Panc1 (cell line): ENCODE measurements at regions not wholly inside any gene's neighbourhood (a gene's known extent, or its start where the extent isn't known, plus 50 kb on each side); places are given as distances from the start of the nearest gene placed in this dataset.
A peak's percentile ranks its signal among the peaks of the same experiment; 100 is the strongest.

Experiments
- ATAC-seq: fragments of 200-7000 bp; cut with Tn5 transposase; 2 replicates; pipeline ENCODE4 v1.9.1; 2020; ENCODE audit warnings: mild to moderate bottlenecking, moderate library complexity
- BruUV-seq: library from RNA; stranded (reverse); fragments of 400-500 nt; replicated peaks from 2 replicates; lab custom pipeline; 2021; lab: Mats Ljungman, UMichigan
- CTCF ChIA-PET: fragments of 300-600 bp; sonication (Branson Sonifier 250); formaldehyde crosslinking; loops from one replicate; lab custom pipeline; 2022; ENCODE audit warnings: antibody characterized with exemption; lab: Charles Lee
- POLR2A ChIA-PET: fragments of 300-600 bp; sonication (Branson Sonifier 250); formaldehyde crosslinking; loops from one replicate; lab custom pipeline; 2022; ENCODE audit warnings: antibody characterized with exemption; lab: Charles Lee
- DNase-seq: peaks from one replicate; pipeline ENCODE4 v3.0.0-alpha.2; 2010; ENCODE audit warnings: low read depth, low spot score
- H3K27ac ChIP-seq: 2 replicates; pipeline ENCODE4 v1.5.1; 2011; ENCODE audit warnings: mild to moderate bottlenecking, low read length, inconsistent platforms
- H3K27me3 ChIP-seq: fragments of 200-500 bp; sonication (Bioruptor generic); 2 replicates; pipeline ENCODE4 v1.6.0; 2014; ENCODE audit warnings: low read length, inconsistent platforms; ENCODE audit not compliant: control insufficient read depth, insufficient read depth
- H3K36me3 ChIP-seq: fragments of 200-500 bp; sonication (Bioruptor generic); 2 replicates; pipeline ENCODE4 v1.5.1; 2014; ENCODE audit warnings: inconsistent platforms, mild to moderate bottlenecking, low read length, moderate library complexity; ENCODE audit not compliant: control insufficient read depth, insufficient read depth
- H3K4me1 ChIP-seq: 2 replicates; pipeline ENCODE4 v1.5.1; 2011; ENCODE audit warnings: inconsistent platforms, mild to moderate bottlenecking, low read length, moderate library complexity; ENCODE audit not compliant: control insufficient read depth, insufficient read depth
- H3K4me3 ChIP-seq, 2 experiments: 2 replicates each; pipeline ENCODE4 v1.5.1; 2011 to 2012; ENCODE audit warnings: low read depth in 2 of 2, low read length in 2 of 2, mild to moderate bottlenecking in 2 of 2, inconsistent platforms in 1 of 2, moderate library complexity in 1 of 2
- H3K9me3 ChIP-seq: fragments of 200-500 bp; sonication (Bioruptor generic); 2 replicates; pipeline ENCODE4 v1.5.1; 2014; ENCODE audit warnings: low read depth, mild to moderate bottlenecking, inconsistent platforms, low read length, moderate library complexity; ENCODE audit not compliant: control insufficient read depth, insufficient read depth
- POLR2AphosphoS5 ChIP-seq: IDR thresholded peaks from 2 replicates; pipeline ENCODE4 v1.6.1; 2012; ENCODE audit warnings: mild to moderate bottlenecking, low read depth, low read length, moderate library complexity
- SIN3A ChIP-seq: IDR thresholded peaks from 2 replicates; pipeline ENCODE4 v1.6.1; 2012; ENCODE audit warnings: low read depth, mild to moderate bottlenecking, low read length, moderate library complexity, borderline replicate concordance; ENCODE audit not compliant: insufficient read depth
- TCF7L2 ChIP-seq: IDR thresholded peaks from 2 replicates; pipeline ENCODE4 v1.6.1; 2011; ENCODE audit warnings: mild to moderate bottlenecking, low read depth, low read length, inconsistent platforms
- in situ Hi-C: cut with HindIII; loops from 2 replicates; pipeline ENCODE4 v1.10.0; 2016; ENCODE audit warnings: low sequenced_read_pairs, low pct_unique_long_range_greater_than_20kb
- intact Hi-C: fragments of 100-400 bp; cut with micrococcal nuclease; formaldehyde crosslinking; loops from one replicate; pipeline ENCODE4 v1.10.0; 2022; ENCODE audit not compliant: unreplicated experiment
- TF ChIP-seq, protein P1 (sequence below), 2 experiments: IDR thresholded peaks; 2 replicates each; pipeline ENCODE4 v1.6.1; 2011 to 2012; ENCODE audit warnings: low read depth in 2 of 2, control low read depth in 1 of 2, low read length in 1 of 2, mild to moderate bottlenecking in 1 of 2, moderate library complexity in 1 of 2; ENCODE audit not compliant: insufficient read depth in 1 of 2
- TF ChIP-seq, protein P2 (sequence below): fragments of 450-650 bp; IDR thresholded peaks from 2 replicates; pipeline ENCODE4 v1.5.1; 2017; ENCODE audit warnings: mild to moderate bottlenecking

- Histone ChIP-seq H3K4me3 (no peak overlapping the region), H3K4me1 (no peaks in the 10 kb centered on the region), H3K27me3 (no peaks in the 10 kb centered on the region), H3K27ac (no peak overlapping the region), H3K9me3 (peaks cover 8% of the 10 kb centered on the region; the same call in 1 of the 2 replicates), H3K36me3 (no peaks in the 10 kb centered on the region)
- in situ Hi-C loops = no loop called here
- ChIA-PET POLR2A (no interaction called here), CTCF (no interaction called here)
- TF ChIP-seq, protein P1, sequence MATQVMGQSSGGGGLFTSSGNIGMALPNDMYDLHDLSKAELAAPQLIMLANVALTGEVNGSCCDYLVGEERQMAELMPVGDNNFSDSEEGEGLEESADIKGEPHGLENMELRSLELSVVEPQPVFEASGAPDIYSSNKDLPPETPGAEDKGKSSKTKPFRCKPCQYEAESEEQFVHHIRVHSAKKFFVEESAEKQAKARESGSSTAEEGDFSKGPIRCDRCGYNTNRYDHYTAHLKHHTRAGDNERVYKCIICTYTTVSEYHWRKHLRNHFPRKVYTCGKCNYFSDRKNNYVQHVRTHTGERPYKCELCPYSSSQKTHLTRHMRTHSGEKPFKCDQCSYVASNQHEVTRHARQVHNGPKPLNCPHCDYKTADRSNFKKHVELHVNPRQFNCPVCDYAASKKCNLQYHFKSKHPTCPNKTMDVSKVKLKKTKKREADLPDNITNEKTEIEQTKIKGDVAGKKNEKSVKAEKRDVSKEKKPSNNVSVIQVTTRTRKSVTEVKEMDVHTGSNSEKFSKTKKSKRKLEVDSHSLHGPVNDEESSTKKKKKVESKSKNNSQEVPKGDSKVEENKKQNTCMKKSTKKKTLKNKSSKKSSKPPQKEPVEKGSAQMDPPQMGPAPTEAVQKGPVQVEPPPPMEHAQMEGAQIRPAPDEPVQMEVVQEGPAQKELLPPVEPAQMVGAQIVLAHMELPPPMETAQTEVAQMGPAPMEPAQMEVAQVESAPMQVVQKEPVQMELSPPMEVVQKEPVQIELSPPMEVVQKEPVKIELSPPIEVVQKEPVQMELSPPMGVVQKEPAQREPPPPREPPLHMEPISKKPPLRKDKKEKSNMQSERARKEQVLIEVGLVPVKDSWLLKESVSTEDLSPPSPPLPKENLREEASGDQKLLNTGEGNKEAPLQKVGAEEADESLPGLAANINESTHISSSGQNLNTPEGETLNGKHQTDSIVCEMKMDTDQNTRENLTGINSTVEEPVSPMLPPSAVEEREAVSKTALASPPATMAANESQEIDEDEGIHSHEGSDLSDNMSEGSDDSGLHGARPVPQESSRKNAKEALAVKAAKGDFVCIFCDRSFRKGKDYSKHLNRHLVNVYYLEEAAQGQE (IDR thresholded peaks at IDR 0.05; ENCODE audit: insufficient read depth in 1 of 2, low read depth in 2 of 2, low read length in 1 of 2) = no peak
- no peak for TF ChIP-seq TCF7L2
- intact Hi-C loops = no loop called here
- BruUV-seq = no TSS peak
- ATAC-seq (no peak), DNase-seq (no peak)
Observed at GRCh38 chr12:60101715-60102114, 505.9 kb downstream of the SLC16A7 start.

GRCh38 chr12:60106214-60106613 lies 510.4 kb downstream of the SLC16A7 start:
- BruUV-seq = no TSS peak
- TF ChIP-seq, protein P2, sequence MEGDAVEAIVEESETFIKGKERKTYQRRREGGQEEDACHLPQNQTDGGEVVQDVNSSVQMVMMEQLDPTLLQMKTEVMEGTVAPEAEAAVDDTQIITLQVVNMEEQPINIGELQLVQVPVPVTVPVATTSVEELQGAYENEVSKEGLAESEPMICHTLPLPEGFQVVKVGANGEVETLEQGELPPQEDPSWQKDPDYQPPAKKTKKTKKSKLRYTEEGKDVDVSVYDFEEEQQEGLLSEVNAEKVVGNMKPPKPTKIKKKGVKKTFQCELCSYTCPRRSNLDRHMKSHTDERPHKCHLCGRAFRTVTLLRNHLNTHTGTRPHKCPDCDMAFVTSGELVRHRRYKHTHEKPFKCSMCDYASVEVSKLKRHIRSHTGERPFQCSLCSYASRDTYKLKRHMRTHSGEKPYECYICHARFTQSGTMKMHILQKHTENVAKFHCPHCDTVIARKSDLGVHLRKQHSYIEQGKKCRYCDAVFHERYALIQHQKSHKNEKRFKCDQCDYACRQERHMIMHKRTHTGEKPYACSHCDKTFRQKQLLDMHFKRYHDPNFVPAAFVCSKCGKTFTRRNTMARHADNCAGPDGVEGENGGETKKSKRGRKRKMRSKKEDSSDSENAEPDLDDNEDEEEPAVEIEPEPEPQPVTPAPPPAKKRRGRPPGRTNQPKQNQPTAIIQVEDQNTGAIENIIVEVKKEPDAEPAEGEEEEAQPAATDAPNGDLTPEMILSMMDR = peak; percentile 28; the same call in 1 of the 2 replicates
- TF ChIP-seq TCF7L2 (no peak), SIN3A (no peak)
- ChIA-PET POLR2A (no interaction called here), CTCF (interaction anchor here (0.6 kb wide), 2 partner anchors 395 to 582 kb away, joined by 4 read pairs; no protein-coding TSS in a partner anchor)
- H3K27me3 ChIP-seq = no peaks in the 10 kb centered on the region
- no peak overlapping the region for H3K4me3 ChIP-seq
- no peak overlapping the region for H3K27ac ChIP-seq
- no peaks in the 10 kb centered on the region for H3K9me3 ChIP-seq
- intact Hi-C loops = no loop called here
- H3K4me1 ChIP-seq = no peaks in the 10 kb centered on the region
- no peak for DNase-seq
- no peaks in the 10 kb centered on the region for H3K36me3 ChIP-seq
- in situ Hi-C loops = no loop called here
- no peak for ATAC-seq

DNA sequence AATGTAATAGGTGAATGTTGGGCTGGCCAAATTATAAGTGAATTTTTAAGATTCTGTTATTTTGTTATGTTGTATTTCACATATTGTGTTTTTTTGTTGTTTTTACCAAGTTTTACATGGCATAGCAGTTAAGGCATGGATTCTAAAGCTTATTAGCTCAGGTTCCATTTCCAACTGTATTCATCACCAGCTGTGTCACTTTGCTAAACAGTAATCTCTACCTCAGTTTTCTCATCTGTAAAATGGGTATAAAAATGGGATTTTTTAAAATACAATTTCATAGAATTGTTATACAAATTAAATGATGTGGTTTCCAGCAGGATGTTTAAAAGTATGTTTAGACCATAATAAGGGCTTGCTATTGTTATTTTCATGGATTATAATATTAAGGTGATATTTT lies 512.2 kb downstream of the SLC16A7 start:
- ATAC-seq (no peak), DNase-seq (no peak)
- ChIA-PET CTCF (no interaction called here), POLR2A (no interaction called here)
- intact Hi-C loops (no loop called here), in situ Hi-C loops (no loop called here)
- no peak overlapping the region for H3K27ac ChIP-seq
- H3K36me3 ChIP-seq = no peaks in the 10 kb centered on the region
- no TSS peak for BruUV-seq
- no peak overlapping the region for H3K4me3 ChIP-seq
- no peaks in the 10 kb centered on the region for H3K9me3 ChIP-seq
- no peaks in the 10 kb centered on the region for H3K27me3 ChIP-seq
- TF ChIP-seq SIN3A = no peak
- TF ChIP-seq, protein P2 = no peak
- TF ChIP-seq, protein P1 (IDR thresholded peaks at IDR 0.05; ENCODE audit: insufficient read depth in 1 of 2, low read depth in 2 of 2, low read length in 1 of 2) = no peak
- TF ChIP-seq POLR2AphosphoS5 = no peak
- no peak for TF ChIP-seq TCF7L2
- H3K4me1 ChIP-seq = no peaks in the 10 kb centered on the region
